IPS DF 6.9 (cell line): ENCODE measurements at regions not wholly inside any gene's neighbourhood (a gene's known extent, or its start where the extent isn't known, plus 50 kb on each side); places are given as distances from the start of the nearest gene placed in this dataset.

Experiments used
- DNase-seq: peaks from one replicate; pipeline ENCODE4 v3.0.0-alpha.2; 2013; ENCODE audit warnings: low read depth, low spot score
- H3K27ac ChIP-seq: one replicate; pipeline ENCODE4 v1.5.1; 2013; ENCODE audit warnings: low read length, control low read depth
- H3K27me3 ChIP-seq: 2 replicates; pipeline ENCODE4 v1.6.1; 2013; ENCODE audit warnings: mild to moderate bottlenecking, low read length; ENCODE audit not compliant: control insufficient read depth, insufficient read depth
- H3K36me3 ChIP-seq: 2 replicates; pipeline ENCODE4 v1.6.1; 2013; ENCODE audit warnings: low read length; ENCODE audit not compliant: control insufficient read depth, insufficient read depth
- H3K4me1 ChIP-seq: 2 replicates; pipeline ENCODE4 v1.6.1; 2013; ENCODE audit warnings: low read length; ENCODE audit not compliant: control insufficient read depth, insufficient read depth
- H3K4me3 ChIP-seq: 2 replicates; pipeline ENCODE4 v1.5.1; 2013; ENCODE audit warnings: mild to moderate bottlenecking, low read length
- H3K9me3 ChIP-seq: 2 replicates; pipeline ENCODE4 v1.6.1; 2013; ENCODE audit warnings: low read length, inconsistent platforms; ENCODE audit not compliant: control insufficient read depth, insufficient read depth
- WGBS: extraction: QIAGEN DNeasy Blood & Tissue Kit; methylation state at CpG from one replicate; pipeline ENCODE4 v1.1.7; 2013; ENCODE audit warnings: mixed read lengths, missing lambda C conversion rate; ENCODE audit not compliant: insufficient read length, insufficient coverage; 5-methylcytosine and 5-hydroxymethylcytosine counted together

DNA sequence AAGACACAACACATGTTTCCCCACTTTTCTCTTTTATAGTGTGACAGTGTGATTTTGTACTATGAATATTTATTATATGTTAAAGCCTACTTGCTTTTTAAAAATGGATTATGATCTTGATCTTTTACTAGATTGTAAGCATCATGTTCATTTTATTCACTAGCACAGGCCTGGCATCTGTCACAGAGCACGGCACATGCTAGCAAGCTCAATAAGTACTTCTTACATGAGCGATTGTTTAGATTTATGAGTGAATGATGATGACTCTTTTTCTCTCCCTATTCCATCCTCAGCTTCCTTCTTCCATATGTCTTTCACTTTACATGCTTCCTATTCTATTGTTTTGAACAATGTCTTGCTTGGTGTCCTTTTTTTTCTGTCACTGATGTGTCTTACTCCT, 1454.1 kb downstream of the MRPL39 start:
- H3K4me3 ChIP-seq: no peak overlapping the region
- no CpG with 5 or more reads among the region's 2 CpGs for WGBS
- H3K36me3 ChIP-seq: no peaks in the 10 kb centered on the region
- DNase-seq: no peak
- H3K27ac ChIP-seq: no peak overlapping the region
- H3K4me1 ChIP-seq: no peaks in the 10 kb centered on the region
- peaks cover 4% of the 10 kb centered on the region for H3K9me3 ChIP-seq
- no peaks in the 10 kb centered on the region for H3K27me3 ChIP-seq

DNA sequence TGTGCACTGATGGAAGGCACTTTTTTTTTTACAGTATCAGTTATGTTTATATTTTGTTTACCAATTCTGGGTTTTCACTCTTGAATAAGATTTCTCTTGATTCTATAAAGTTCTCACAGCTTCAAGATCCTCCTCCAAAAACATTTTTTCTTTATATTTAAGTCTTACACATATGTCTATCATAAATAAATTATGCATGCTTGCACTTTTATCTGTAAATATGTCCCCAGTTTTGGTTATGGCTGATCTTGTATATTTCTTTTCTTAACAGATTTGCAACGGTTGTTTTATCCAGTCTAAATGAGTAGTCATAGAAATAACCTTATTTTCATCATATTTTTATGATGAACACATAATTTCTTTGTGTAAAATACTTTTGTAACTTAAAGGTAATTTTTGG, 1456.5 kb downstream of the MRPL39 start:
- H3K4me3 ChIP-seq: no peak overlapping the region
- no peaks in the 10 kb centered on the region for H3K4me1 ChIP-seq
- H3K36me3 ChIP-seq: no peaks in the 10 kb centered on the region
- no peak for DNase-seq
- H3K27me3 ChIP-seq: no peaks in the 10 kb centered on the region
- no CpG with 5 or more reads among the region's 1 CpG for WGBS
- no peak overlapping the region for H3K27ac ChIP-seq
- peaks cover 3% of the 10 kb centered on the region for H3K9me3 ChIP-seq

DNA sequence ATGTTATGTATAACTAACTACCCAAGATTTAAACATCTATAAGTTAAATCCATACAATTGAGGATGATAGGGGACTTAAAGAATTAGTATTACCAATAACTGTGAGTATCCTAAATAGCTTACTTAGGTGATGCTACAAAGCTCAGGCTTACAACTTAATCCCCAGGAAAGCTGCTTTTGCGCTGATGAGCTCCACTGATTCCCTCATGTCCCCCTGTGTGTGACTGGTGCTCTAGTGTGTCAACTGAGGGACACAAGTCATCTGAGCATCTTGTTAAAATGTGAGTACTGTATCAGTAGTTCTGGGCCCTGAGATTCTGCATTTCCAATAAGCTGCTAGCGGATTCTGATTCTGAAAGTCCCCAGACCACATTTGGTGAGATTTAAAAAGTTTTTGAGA, 1458.8 kb downstream of the MRPL39 start:
- Histone ChIP-seq H3K4me3 (no peak overlapping the region), H3K27me3 (no peaks in the 10 kb centered on the region), H3K9me3 (peaks cover 3% of the 10 kb centered on the region), H3K4me1 (no peaks in the 10 kb centered on the region), H3K36me3 (no peaks in the 10 kb centered on the region), H3K27ac (no peak overlapping the region)
- no CpG with 5 or more reads among the region's 2 CpGs for WGBS
- no peak for DNase-seq

DNA sequence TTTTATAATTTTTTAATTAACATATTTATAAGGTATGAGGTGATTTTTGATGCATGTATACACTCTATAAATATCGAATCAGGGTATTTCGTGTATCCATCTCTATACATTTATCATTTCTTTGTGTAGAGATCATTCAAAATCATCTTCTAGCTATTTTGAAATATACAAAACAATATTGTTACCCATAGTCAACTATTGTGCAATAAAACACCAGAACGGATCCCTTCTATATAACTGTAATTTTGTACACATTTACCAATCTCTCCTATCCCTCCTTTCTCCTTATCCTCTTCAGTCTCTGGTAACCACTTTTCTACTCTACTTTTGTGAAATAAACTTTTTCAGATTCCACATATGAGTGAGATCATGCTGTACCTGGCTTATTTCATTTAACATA, 1459.6 kb downstream of the MRPL39 start:
- Histone ChIP-seq H3K9me3 (peaks cover 3% of the 10 kb centered on the region), H3K27ac (no peak overlapping the region), H3K4me1 (no peaks in the 10 kb centered on the region), H3K36me3 (no peaks in the 10 kb centered on the region), H3K27me3 (no peaks in the 10 kb centered on the region), H3K4me3 (no peak overlapping the region)
- no peak for DNase-seq
- WGBS: no CpG with 5 or more reads among the region's 3 CpGs

DNA sequence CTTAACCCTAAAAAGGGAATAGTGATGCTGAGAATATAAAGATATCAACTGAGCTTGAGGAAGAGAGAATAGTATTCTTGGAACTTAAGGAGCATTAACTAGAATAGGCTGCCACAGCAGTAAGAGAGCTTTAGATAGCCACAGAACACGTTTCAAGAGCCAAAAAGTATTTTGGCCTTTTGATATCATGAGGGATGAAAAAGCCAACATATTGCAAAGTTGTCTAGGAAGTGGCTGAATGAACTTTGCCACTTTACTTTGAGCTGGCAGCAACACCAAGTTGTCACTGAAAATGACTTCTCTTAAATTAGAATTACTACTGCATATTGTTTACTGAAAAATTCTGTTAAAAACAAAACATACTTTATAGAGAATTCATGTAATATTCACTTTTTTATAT, 1476.2 kb downstream of the MRPL39 start:
- Histone ChIP-seq H3K27ac (no peak overlapping the region), H3K4me1 (no peaks in the 10 kb centered on the region), H3K27me3 (no peaks in the 10 kb centered on the region), H3K4me3 (no peak overlapping the region), H3K36me3 (no peaks in the 10 kb centered on the region), H3K9me3 (no peaks in the 10 kb centered on the region)
- WGBS: no CpG with 5 or more reads among the region's 1 CpG
- no peak for DNase-seq

DNA sequence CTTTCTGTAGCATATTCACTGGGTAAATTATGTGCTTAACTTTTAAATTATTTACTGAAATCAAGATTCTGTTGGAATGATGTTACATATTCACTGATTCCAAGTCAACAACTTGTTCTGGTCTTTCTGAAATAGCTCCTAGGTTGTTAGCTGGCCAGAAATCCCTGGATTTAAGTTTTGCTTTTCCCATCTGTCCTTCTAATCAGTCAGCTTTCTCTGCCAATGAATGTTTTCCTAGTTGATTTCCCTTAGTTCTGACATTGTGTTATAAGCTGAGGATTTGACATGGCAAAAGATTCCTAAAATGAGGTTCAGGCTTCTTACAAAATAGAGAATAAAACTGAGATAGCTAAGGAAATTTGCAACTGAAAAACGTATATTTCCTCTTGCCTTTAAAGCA, 1479.6 kb downstream of the MRPL39 start:
- H3K27me3 ChIP-seq: no peaks in the 10 kb centered on the region
- DNase-seq: no peak
- no peaks in the 10 kb centered on the region for H3K4me1 ChIP-seq
- peaks cover 2% of the 10 kb centered on the region; the same call in 1 of the 2 replicates for H3K9me3 ChIP-seq
- no peaks in the 10 kb centered on the region for H3K36me3 ChIP-seq
- no CpG with 5 or more reads among the region's 1 CpG for WGBS
- H3K27ac ChIP-seq: no peak overlapping the region
- no peak overlapping the region for H3K4me3 ChIP-seq

DNA sequence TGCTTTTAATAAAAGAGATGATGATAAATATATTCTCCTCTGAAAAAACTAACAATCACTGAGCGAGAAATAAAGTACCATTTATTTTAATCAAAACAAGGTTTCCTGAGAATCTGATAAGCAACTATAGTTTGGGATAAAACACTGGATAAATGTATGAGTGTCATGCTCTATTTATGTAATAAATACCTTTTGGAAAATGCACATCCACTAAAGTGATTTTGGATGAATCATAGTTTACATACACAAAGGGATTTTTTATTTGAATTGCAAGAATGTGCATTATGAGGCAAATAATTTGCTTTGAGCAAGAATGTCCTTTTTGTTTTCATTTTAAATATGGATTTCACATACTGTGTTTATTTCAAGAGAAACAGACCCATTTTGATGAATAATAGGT, 1483.5 kb downstream of the MRPL39 start:
- no peaks in the 10 kb centered on the region for H3K4me1 ChIP-seq
- H3K27ac ChIP-seq: no peak overlapping the region
- no peak for DNase-seq
- no CpG with 5 or more reads among the region's 1 CpG for WGBS
- no peaks in the 10 kb centered on the region for H3K27me3 ChIP-seq
- no peak overlapping the region for H3K4me3 ChIP-seq
- H3K9me3 ChIP-seq: peaks cover 3% of the 10 kb centered on the region; the same call in 1 of the 2 replicates
- no peaks in the 10 kb centered on the region for H3K36me3 ChIP-seq

DNA sequence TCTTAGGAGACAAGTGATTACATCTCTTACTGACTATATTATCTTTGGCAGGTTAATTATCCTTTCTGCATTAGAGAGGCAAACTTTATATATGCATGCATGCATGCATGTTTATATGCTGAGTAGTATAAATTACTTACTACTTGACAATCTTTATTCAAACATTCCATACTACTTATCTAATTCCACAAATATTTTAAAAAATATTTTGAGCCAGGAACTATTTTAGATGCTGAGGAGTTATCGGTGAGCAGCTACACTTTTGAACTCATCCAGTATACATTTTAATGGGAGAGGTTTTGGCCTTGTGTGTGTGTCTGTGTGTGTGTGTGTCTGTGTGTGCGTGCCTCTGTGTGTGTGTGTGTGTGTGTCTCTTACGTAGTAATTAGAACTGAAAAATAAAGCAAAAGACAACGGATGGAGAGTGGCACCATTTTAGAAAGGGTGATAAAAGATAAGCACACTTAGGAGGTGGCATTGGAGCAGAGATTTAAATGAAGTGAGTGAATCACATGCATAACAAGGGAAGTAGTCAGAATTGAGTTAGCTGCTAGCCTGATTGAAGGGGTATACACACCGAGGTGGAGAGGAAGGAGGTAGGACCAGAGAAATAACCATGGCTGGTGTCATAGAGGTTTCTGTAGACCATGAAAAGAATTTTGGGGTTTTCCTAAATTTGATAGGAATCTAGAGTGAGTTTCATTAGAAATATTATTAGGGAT, 1488.4 kb downstream of the MRPL39 start:
- Histone ChIP-seq H3K4me1 (no peaks in the 10 kb centered on the region), H3K27ac (no peak overlapping the region), H3K36me3 (no peaks in the 10 kb centered on the region), H3K9me3 (peaks cover 3% of the 10 kb centered on the region; the same call in 1 of the 2 replicates), H3K4me3 (no peak overlapping the region), H3K27me3 (no peaks in the 10 kb centered on the region)
- WGBS: no CpG with 5 or more reads among the region's 5 CpGs
- no peak for DNase-seq

DNA sequence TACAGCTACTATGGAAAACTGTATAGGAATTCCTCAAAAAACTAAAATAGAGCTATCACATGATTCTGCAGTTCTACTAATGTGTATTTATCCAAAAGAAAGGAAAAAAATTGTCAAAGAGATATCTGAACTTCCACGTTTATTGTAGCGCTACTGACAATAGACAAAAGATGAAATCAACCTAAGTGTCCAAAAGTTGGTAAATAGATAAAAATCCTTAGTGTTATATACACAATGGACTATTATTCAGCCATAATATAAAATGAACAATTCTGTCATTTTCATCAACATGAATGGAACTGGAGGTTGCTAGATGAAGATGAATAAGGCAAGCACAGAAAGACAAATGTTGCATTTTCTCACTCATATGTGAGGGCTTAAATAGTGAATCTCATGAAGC, 1492.1 kb downstream of the MRPL39 start:
- Histone ChIP-seq H3K4me1 (no peaks in the 10 kb centered on the region), H3K27ac (no peak overlapping the region), H3K36me3 (no peaks in the 10 kb centered on the region), H3K9me3 (no peaks in the 10 kb centered on the region; the same call in 1 of the 2 replicates), H3K27me3 (no peaks in the 10 kb centered on the region), H3K4me3 (no peak overlapping the region)
- WGBS: no CpG with 5 or more reads among the region's 2 CpGs
- DNase-seq: no peak

DNA sequence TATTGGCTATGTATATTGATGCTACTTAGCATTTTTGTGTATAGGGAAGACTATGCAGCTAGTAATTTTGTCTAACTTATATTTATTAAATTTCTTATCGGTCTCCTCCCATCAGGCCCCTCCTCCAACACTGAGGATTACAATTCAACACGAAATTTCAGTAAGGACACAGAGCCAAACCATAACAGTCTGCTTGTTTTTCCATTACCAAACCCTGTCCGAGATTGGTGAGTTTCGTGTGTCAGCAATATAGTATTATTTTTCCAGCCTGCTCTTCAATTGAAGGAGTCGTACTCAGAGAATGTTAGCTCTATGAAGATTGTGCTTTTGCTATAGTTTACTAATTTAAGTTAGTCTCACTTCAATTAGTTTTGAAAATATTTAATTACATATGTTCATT, 1495.3 kb downstream of the MRPL39 start:
- no peaks in the 10 kb centered on the region; the same call in 1 of the 2 replicates for H3K9me3 ChIP-seq
- no CpG with 5 or more reads among the region's 5 CpGs for WGBS
- H3K27me3 ChIP-seq: no peaks in the 10 kb centered on the region
- H3K36me3 ChIP-seq: no peaks in the 10 kb centered on the region
- no peak for DNase-seq
- H3K4me3 ChIP-seq: no peak overlapping the region
- H3K27ac ChIP-seq: no peak overlapping the region
- H3K4me1 ChIP-seq: no peaks in the 10 kb centered on the region

DNA sequence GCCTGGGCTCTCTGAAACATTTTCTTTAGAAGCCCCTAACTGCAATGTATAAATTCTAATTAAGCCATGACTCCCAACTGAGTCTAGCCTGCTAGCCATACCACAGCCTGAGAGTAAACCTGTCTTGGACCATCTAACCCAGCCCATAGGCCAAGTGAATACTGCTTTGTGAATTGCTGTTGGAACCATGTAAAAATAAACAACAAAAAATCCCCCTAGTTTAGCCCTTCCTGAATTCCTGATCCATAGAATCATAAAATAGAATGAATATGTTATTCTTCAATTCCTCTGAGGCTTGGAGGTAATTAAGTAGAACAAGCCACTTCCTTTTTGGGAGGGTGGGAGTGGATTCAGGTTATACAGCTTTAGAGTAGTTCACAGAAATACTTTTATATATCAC, 1496.4 kb downstream of the MRPL39 start:
- Histone ChIP-seq H3K27ac (no peak overlapping the region), H3K4me3 (no peak overlapping the region), H3K4me1 (no peaks in the 10 kb centered on the region), H3K27me3 (no peaks in the 10 kb centered on the region), H3K9me3 (no peaks in the 10 kb centered on the region; the same call in 1 of the 2 replicates), H3K36me3 (no peaks in the 10 kb centered on the region)
- DNase-seq: no peak
